Stomach (tissue), 8 donors: ENCODE measurements at regions not wholly inside any gene's neighbourhood (a gene's known extent, or its start where the extent isn't known, plus 50 kb on each side); places are given as distances from the start of the nearest gene placed in this dataset.

ENCODE experiments used
- DNase-seq, 2 donors: peaks; one replicate each; pipeline versions ENCODE4 v3.0.0 to v3.0.0-alpha.2; 2013 to 2019
- H3K27ac ChIP-seq, 5 donors: fragments of 200-600 bp in 4 of 5; sonication (generic) in 4 of 5; one replicate each; pipeline ENCODE4 v1.5.1; 2013 to 2019; ENCODE audit warnings: mild to moderate bottlenecking in 1 of 5, moderate library complexity in 1 of 5
- H3K27me3 ChIP-seq, 3 donors: fragments of 200-600 bp; sonication (generic); one replicate each; pipeline ENCODE4 v1.5.1; 2017 to 2019; ENCODE audit warnings: mixed run types in 1 of 3
- H3K36me3 ChIP-seq, 4 donors: fragments of 200-600 bp; sonication (generic); 1 replicate in 3 of 4; 2 replicates in 1 of 4; pipeline ENCODE4 v1.5.1; 2016 to 2019
- H3K4me1 ChIP-seq, 4 donors: fragments of 200-600 bp; sonication (generic); one replicate each; pipeline ENCODE4 v1.5.1; 2016 to 2019
- H3K4me3 ChIP-seq, 4 donors: fragments of 200-600 bp; sonication (generic) in 3 of 4; one replicate each; pipeline ENCODE4 v1.5.1; 2016 to 2019; ENCODE audit warnings: mild to moderate bottlenecking in 1 of 4
- H3K9me3 ChIP-seq, 4 donors: fragments of 200-600 bp; sonication (generic); one replicate each; pipeline ENCODE4 v1.5.1; 2016 to 2019
- CTCF ChIP-seq, 7 experiments: fragments of 450-650 bp in 4 of 7; fragments of 200-600 bp in 3 of 7; sonication (generic) in 3 of 7; IDR thresholded peaks; one replicate each; pipeline ENCODE4 v1.5.1; 2016 to 2019; ENCODE audit warnings: antibody characterized with exemption in 7 of 7, control low read depth in 2 of 7, mild to moderate bottlenecking in 1 of 7
- EP300 ChIP-seq: sonication (generic); formaldehyde crosslinking; IDR thresholded peaks from one replicate; pipeline ENCODE4 v1.6.1; 2017; ENCODE audit warnings: antibody characterized with exemption
- POLR2A ChIP-seq, 4 donors: fragments of 450-650 bp; IDR thresholded peaks; one replicate each; pipeline ENCODE4 v1.6.1; 2016; ENCODE audit warnings: antibody characterized with exemption in 4 of 4, control low read depth in 2 of 4, mild to moderate bottlenecking in 1 of 4, moderate library complexity in 1 of 4
- POLR2AphosphoS5 ChIP-seq, 3 donors: sonication (generic); formaldehyde crosslinking; IDR thresholded peaks; one replicate each; pipeline ENCODE4 v1.6.1; 2016; ENCODE audit warnings: antibody characterized with exemption in 3 of 3
- WGBS, 5 donors: extraction: QIAGEN DNeasy Blood & Tissue Kit in 3 of 5; methylation state at CpG; one replicate each; pipeline versions ENCODE4 v1.1.5 to v1.1.7; 2013 to 2018; 5-methylcytosine and 5-hydroxymethylcytosine counted together
- intact Hi-C: fragments of 100-400 bp; cut with DNase I; formaldehyde crosslinking; loops from one replicate; pipeline ENCODE4 v1.15.1; 2023; ENCODE audit warnings: low total_unique reads
- donor health status: healthy with polysubstance abuse.
- donor health status: Bipolar disorder and iron deficiency.
- donor health status: healthy.

GRCh38 chr13:61833228-61833627 is 417.6 kb upstream of the PCDH20 start:
- H3K4me1 ChIP-seq = no peaks in the 10 kb centered on the region
- H3K9me3 ChIP-seq = peaks cover 0 to 5% (median 0%) of the 10 kb centered on the region in 4 donors
- H3K27me3 ChIP-seq = no peaks in the 10 kb centered on the region
- no peak overlapping the region for H3K4me3 ChIP-seq
- intact Hi-C loops = no loop called here
- no peak overlapping the region for H3K27ac ChIP-seq
- WGBS, 5 donors = 66 to 76% (median 67%) methylated on average over 3 of the region's 3 CpGs
- H3K36me3 ChIP-seq = no peaks in the 10 kb centered on the region
- no peak for DNase-seq
- TF ChIP-seq POLR2A (IDR thresholded peaks at IDR 0.05) (no peak), POLR2AphosphoS5 (IDR thresholded peaks at IDR 0.05) (no peak), EP300 (no peak), CTCF (IDR thresholded peaks at IDR 0.05) (no peak)

- Histone ChIP-seq H3K4me3 (no peak overlapping the region), H3K9me3 (peaks cover 0 to 5% (median 0%) of the 10 kb centered on the region in 4 donors), H3K27me3 (no peaks in the 10 kb centered on the region), H3K36me3 (no peaks in the 10 kb centered on the region), H3K4me1 (no peaks in the 10 kb centered on the region), H3K27ac (no peak overlapping the region)
- 52 to 72% (median 65%) methylated on average over 2 of the region's 2 CpGs for WGBS, 5 donors
- intact Hi-C loops = no loop called here
- TF ChIP-seq POLR2AphosphoS5 (IDR thresholded peaks at IDR 0.05) = no peak
- no peak for TF ChIP-seq EP300
- TF ChIP-seq POLR2A (IDR thresholded peaks at IDR 0.05) = no peak
- TF ChIP-seq CTCF (IDR thresholded peaks at IDR 0.05) = no peak
- no peak for DNase-seq
Measured at GRCh38 chr13:61831026-61831425, 415.4 kb upstream of the PCDH20 start.

DNA sequence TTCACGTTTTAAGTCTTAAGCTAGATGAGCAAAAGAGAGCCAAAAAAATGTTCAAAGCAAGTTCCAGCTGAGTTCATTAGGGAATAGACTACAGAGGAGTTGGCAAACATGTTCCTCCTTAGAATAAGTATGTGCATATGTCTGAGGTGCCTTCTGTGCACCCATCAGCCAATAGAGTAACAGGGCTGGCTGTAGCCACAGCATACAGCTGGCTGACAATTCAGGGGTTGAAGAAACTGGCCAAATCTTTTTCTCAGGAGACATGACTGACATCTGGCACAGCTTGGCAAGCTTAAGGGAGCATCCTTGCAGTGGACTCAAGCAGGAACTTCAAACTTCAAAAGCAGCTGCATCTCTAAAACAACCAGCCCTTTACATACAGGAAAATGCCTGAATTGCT is 414.8 kb upstream of the PCDH20 start:
- Histone ChIP-seq H3K4me1 (no peaks in the 10 kb centered on the region), H3K9me3 (peaks cover 0 to 5% (median 0%) of the 10 kb centered on the region in 4 donors), H3K4me3 (no peak overlapping the region), H3K27ac (no peak overlapping the region), H3K36me3 (no peaks in the 10 kb centered on the region), H3K27me3 (no peaks in the 10 kb centered on the region)
- no peak for DNase-seq
- TF ChIP-seq CTCF (IDR thresholded peaks at IDR 0.05) = no peak
- no peak for TF ChIP-seq EP300
- TF ChIP-seq POLR2A (IDR thresholded peaks at IDR 0.05) = no peak
- TF ChIP-seq POLR2AphosphoS5 (IDR thresholded peaks at IDR 0.05) = no peak
- 62 to 74% (median 63%) methylated on average over 1 of the region's 1 CpG for WGBS, 5 donors
- intact Hi-C loops = no loop called here

DNA sequence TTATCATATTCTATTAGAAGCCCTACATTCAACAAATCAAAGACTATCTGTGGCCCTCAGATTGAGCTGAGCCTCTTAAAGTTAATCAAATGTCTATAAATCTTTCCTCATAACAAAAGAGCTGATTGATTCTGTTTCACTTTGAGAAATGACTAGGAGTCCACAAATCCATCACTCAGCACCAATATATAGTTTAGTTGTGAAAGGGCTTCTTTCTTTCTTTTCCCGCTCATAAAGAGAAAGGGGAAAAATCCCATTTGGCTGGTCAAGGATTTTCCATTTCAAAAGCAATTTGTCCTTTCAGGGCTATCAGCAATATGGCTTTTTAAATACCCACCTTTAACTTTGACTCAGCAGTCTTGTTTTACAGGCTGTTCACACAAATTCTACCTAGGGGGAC is 408.5 kb upstream of the PCDH20 start:
- no peaks in the 10 kb centered on the region for H3K4me1 ChIP-seq
- WGBS, 5 donors = 78 to 96% (median 88%) methylated on average over 1 of the region's 1 CpG
- no peak for DNase-seq
- H3K36me3 ChIP-seq = no peaks in the 10 kb centered on the region
- H3K9me3 ChIP-seq = peaks cover 0 to 5% (median 0%) of the 10 kb centered on the region in 4 donors
- intact Hi-C loops = no loop called here
- no peak overlapping the region for H3K27ac ChIP-seq
- no peaks in the 10 kb centered on the region for H3K27me3 ChIP-seq
- TF ChIP-seq POLR2A (IDR thresholded peaks at IDR 0.05) (no peak), EP300 (no peak), POLR2AphosphoS5 (IDR thresholded peaks at IDR 0.05) (no peak), CTCF (IDR thresholded peaks at IDR 0.05) (no peak)
- no peak overlapping the region for H3K4me3 ChIP-seq
